AG09309 (cell line): ENCODE measurements at regions not wholly inside any gene's neighbourhood (a gene's known extent, or its start where the extent isn't known, plus 50 kb on each side); places are given as distances from the start of the nearest gene placed in this dataset.

Experiments
- DNase-seq: peaks from one replicate; pipeline ENCODE4 v3.0.0-alpha.2; 2010; ENCODE audit warnings: low read depth
- H3K4me3 ChIP-seq: 2 replicates; pipeline ENCODE4 v1.5.1; 2011; ENCODE audit warnings: mild to moderate bottlenecking, low read depth, low read length, moderate library complexity; ENCODE audit not compliant: control insufficient read depth
- CTCF ChIP-seq: IDR thresholded peaks from 2 replicates; pipeline ENCODE4 v1.5.1; 2011; ENCODE audit warnings: mild to moderate bottlenecking, low read depth, low read length, inconsistent platforms; ENCODE audit not compliant: insufficient read depth, control insufficient read depth; ENCODE audit errors: missing control alignments

- no peak for TF ChIP-seq CTCF
- no peak overlapping the region for H3K4me3 ChIP-seq
- DNase-seq, result no peak
Observed at GRCh38 chr11:76287227-76287626, 80.9 kb upstream of the WNT11 start.

GRCh38 chr11:76285397-76286104, 79.2 kb upstream of the WNT11 start:
- DNase-seq, result no peak
- no peak for TF ChIP-seq CTCF
- H3K4me3 ChIP-seq, result no peak overlapping the region

- no peak for DNase-seq
- no peak overlapping the region for H3K4me3 ChIP-seq
- no peak for TF ChIP-seq CTCF
Observed at GRCh38 chr11:76284161-76284560, 77.9 kb upstream of the WNT11 start.

- DNase-seq, result no peak
- no peak overlapping the region for H3K4me3 ChIP-seq
- TF ChIP-seq CTCF, result no peak
Observed at GRCh38 chr11:76282811-76283595, 76.7 kb upstream of the WNT11 start.

- H3K4me3 ChIP-seq, result no peak overlapping the region
- DNase-seq, result no peak
- TF ChIP-seq CTCF, result no peak
Observed at GRCh38 chr11:76282172-76282571, 75.9 kb upstream of the WNT11 start.

GRCh38 chr11:76281558-76281906, 75.2 kb upstream of the WNT11 start:
- DNase-seq, result no peak
- H3K4me3 ChIP-seq, result no peak overlapping the region
- no peak for TF ChIP-seq CTCF
